RWPE2 (cell line): ENCODE measurements at regions not wholly inside any gene's neighbourhood (a gene's known extent, or its start where the extent isn't known, plus 50 kb on each side); places are given as distances from the start of the nearest gene placed in this dataset.

Source experiments
- ATAC-seq: fragments of 200-7000 bp; cut with Tn5 transposase; 3 replicates; pipeline ENCODE4 v1.9.1; 2021; ENCODE audit warnings: low read depth
- DNase-seq: peaks from one replicate; pipeline ENCODE4 v3.0.0-alpha.2; 2020; ENCODE audit warnings: low spot score
- H3K27ac ChIP-seq: fragments of 450-650 bp; 2 replicates; pipeline ENCODE4 v1.5.1; 2017; ENCODE audit warnings: mild to moderate bottlenecking; ENCODE audit not compliant: poor library complexity, severe bottlenecking
- H3K27me3 ChIP-seq: fragments of 250-450 bp; sonication (Bioruptor Pico); 2 replicates; pipeline ENCODE4 v1.5.1; 2021; ENCODE audit warnings: mild to moderate bottlenecking, moderate library complexity; ENCODE audit not compliant: insufficient read depth, poor library complexity, severe bottlenecking
- H3K36me3 ChIP-seq: fragments of 250-450 bp; sonication (Bioruptor Pico); 2 replicates; pipeline ENCODE4 v1.5.1; 2020; ENCODE audit warnings: low read depth, mild to moderate bottlenecking, moderate library complexity
- H3K4me1 ChIP-seq: fragments of 250-450 bp; sonication (Bioruptor Pico); 2 replicates; pipeline ENCODE4 v1.5.1; 2021; ENCODE audit warnings: mild to moderate bottlenecking, moderate library complexity; ENCODE audit not compliant: insufficient read depth, poor library complexity, severe bottlenecking
- H3K4me3 ChIP-seq: fragments of 250-450 bp; sonication (Bioruptor Pico); 2 replicates; pipeline ENCODE4 v1.5.1; 2021; ENCODE audit warnings: mild to moderate bottlenecking, moderate library complexity; ENCODE audit not compliant: severe bottlenecking
- H3K9me3 ChIP-seq: fragments of 250-450 bp; sonication (Bioruptor Pico); 2 replicates; pipeline ENCODE4 v1.5.1; 2021; ENCODE audit warnings: mild to moderate bottlenecking, moderate library complexity; ENCODE audit not compliant: severe bottlenecking
- TF ChIP-seq, protein P1 (sequence below): fragments of 450-650 bp; IDR thresholded peaks from one replicate; pipeline ENCODE4 v1.5.1; 2017; ENCODE audit warnings: mild to moderate bottlenecking, moderate library complexity; ENCODE audit not compliant: poor library complexity, severe bottlenecking

DNA sequence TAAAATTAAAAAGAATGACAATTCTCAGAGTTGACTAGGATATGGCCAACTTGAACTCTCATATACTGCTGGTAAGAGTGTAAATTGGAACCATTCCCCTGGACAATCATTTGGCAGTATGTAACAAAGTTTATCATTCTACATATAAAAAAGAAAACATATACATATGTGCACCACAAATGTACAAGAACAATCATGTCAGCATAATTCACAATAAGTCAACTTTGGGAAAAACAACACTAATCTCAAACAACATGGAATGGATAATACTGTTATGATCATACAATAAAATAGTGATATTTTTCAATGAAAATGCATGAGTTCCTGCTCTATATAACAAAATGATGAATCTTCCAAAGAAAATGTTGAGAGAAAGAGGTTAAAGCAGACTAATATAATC, 1078.7 kb upstream of the EPHA7 start:
- Histone ChIP-seq H3K9me3 (no peaks in the 10 kb centered on the region), H3K27me3 (peaks cover 3% of the 10 kb centered on the region), H3K4me1 (no peaks in the 10 kb centered on the region), H3K36me3 (no peaks in the 10 kb centered on the region), H3K4me3 (no peak overlapping the region), H3K27ac (no peak overlapping the region)
- ATAC-seq (no peak), DNase-seq (no peak)
- TF ChIP-seq, protein P1, sequence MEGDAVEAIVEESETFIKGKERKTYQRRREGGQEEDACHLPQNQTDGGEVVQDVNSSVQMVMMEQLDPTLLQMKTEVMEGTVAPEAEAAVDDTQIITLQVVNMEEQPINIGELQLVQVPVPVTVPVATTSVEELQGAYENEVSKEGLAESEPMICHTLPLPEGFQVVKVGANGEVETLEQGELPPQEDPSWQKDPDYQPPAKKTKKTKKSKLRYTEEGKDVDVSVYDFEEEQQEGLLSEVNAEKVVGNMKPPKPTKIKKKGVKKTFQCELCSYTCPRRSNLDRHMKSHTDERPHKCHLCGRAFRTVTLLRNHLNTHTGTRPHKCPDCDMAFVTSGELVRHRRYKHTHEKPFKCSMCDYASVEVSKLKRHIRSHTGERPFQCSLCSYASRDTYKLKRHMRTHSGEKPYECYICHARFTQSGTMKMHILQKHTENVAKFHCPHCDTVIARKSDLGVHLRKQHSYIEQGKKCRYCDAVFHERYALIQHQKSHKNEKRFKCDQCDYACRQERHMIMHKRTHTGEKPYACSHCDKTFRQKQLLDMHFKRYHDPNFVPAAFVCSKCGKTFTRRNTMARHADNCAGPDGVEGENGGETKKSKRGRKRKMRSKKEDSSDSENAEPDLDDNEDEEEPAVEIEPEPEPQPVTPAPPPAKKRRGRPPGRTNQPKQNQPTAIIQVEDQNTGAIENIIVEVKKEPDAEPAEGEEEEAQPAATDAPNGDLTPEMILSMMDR, result no peak

DNA sequence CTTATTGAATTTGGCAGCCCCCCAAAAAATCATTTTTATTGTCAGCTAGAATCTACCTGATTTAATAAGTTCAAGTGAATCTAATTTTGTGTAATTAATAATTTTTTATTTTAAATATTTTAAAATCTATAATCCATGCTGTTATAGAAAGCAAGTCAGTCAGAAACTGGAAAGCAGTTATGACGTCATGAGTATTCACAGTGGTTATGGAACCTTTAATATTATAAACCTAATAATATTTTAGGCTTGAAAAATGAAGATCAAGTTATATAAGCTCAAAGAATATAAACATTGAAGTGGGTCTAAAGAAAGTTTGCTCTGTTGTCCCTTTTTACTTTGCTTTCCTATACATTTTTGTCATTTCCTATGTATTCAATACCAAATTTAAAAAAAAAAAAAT, 1075.1 kb upstream of the EPHA7 start:
- TF ChIP-seq, protein P1, result no peak
- Histone ChIP-seq H3K27ac (no peak overlapping the region), H3K4me1 (no peaks in the 10 kb centered on the region), H3K4me3 (no peak overlapping the region), H3K9me3 (no peaks in the 10 kb centered on the region), H3K36me3 (no peaks in the 10 kb centered on the region), H3K27me3 (peaks cover 3% of the 10 kb centered on the region)
- no peak for DNase-seq
- ATAC-seq, result no peak

DNA sequence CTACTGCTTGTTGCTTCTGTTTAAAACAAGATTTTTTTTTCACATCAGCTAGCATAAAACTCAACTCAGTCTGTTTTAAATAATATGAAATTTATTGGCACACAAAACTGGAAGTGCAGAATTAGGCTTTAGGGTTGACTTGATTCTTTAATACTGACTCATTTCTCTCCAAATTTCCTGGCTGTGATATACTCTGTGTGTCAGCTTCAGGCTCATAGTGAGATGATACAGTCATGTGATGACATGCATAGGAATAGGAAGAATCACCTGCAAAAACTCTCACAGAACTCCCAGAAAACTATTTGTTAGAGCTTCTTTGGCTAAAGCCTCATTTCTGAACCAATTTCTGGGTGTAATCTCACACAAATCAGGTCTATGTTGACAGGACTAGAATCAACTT, 1068.0 kb upstream of the EPHA7 start:
- no peak overlapping the region for H3K27ac ChIP-seq
- H3K4me1 ChIP-seq, result no peaks in the 10 kb centered on the region
- no peak overlapping the region for H3K4me3 ChIP-seq
- TF ChIP-seq, protein P1, result no peak
- no peak for DNase-seq
- no peaks in the 10 kb centered on the region for H3K36me3 ChIP-seq
- H3K27me3 ChIP-seq, result no peaks in the 10 kb centered on the region
- peak; percentile 58; the same call in 2 of the 3 replicates for ATAC-seq
- H3K9me3 ChIP-seq, result no peaks in the 10 kb centered on the region

DNA sequence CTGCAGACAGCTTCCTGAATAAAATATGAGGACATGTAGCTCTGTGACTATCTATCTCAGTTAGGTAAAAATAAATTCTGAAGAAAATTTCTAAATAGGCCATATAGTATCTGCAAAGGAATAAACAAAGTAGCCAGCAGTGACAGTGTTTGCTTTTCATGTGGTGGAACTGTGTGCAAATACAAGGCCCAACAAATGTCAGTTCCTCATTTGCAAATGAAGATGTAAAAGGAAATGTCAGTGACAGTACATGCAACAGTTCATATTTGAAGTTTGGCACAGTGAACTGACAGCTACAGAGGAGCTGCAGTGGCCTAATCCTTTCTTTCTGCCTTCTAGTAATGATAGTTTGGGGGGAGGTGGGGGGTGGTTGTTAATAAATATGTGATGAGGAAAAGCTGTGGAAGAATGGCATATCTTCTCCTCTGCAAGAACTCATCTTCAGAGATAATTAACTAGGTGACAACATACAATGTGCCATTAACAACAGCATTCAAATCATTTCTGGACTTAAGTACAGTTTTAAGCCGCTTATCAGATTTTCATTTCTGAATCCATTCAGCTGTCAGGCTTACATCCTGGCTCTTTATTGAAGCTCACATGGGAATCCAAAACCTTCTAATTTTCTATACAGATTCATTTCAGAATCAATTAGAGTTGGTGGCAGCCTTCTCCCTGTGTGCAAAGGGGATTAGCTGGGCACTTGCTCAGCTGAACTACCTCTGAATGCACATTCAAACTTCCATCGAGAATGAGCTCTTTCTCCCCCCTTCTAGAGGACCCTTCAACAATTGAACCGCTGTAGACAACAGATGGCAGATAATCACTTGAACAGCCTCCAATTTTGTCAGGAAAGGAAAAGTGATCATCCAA, 1059.0 kb upstream of the EPHA7 start:
- TF ChIP-seq, protein P1, result no peak
- Histone ChIP-seq H3K27ac (no peak overlapping the region), H3K27me3 (no peaks in the 10 kb centered on the region), H3K4me3 (no peak overlapping the region), H3K4me1 (no peaks in the 10 kb centered on the region), H3K36me3 (no peaks in the 10 kb centered on the region), H3K9me3 (no peaks in the 10 kb centered on the region)
- ATAC-seq, result no peak
- no peak for DNase-seq

DNA sequence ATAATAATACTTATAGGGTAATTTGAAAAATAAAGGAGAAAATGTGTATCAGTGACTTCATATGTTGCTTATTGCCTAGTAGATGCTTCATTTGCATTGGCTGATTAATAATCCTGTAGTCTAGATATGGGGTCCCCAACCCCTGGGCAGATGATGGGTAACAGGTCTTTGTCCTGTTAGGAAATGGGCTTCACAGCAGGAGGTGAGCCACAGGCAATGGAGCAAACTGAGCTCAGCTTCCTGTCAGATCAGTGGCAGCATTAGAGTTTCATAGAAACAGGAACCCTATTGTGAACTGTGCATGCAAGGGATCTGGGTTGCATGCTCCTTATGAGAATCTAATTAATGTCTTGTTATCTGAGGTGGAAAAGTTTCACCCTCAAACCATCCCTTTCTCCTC, 1049.5 kb upstream of the EPHA7 start:
- TF ChIP-seq, protein P1, result no peak
- H3K27ac ChIP-seq, result no peak overlapping the region
- DNase-seq (no peak), ATAC-seq (no peak)
- H3K9me3 ChIP-seq, result no peaks in the 10 kb centered on the region
- H3K4me3 ChIP-seq, result no peak overlapping the region
- H3K27me3 ChIP-seq, result no peaks in the 10 kb centered on the region
- H3K4me1 ChIP-seq, result no peaks in the 10 kb centered on the region
- H3K36me3 ChIP-seq, result no peaks in the 10 kb centered on the region
